ENCODE measurements at regions not wholly inside any gene's neighbourhood (a gene's known extent, or its start where the extent isn't known, plus 50 kb on each side); places are given as distances from the start of the nearest gene placed in this dataset.

- no peak for TF ChIP-seq EP300 (IDR thresholded peaks at IDR 0.05)
- TF ChIP-seq, protein P1, sequence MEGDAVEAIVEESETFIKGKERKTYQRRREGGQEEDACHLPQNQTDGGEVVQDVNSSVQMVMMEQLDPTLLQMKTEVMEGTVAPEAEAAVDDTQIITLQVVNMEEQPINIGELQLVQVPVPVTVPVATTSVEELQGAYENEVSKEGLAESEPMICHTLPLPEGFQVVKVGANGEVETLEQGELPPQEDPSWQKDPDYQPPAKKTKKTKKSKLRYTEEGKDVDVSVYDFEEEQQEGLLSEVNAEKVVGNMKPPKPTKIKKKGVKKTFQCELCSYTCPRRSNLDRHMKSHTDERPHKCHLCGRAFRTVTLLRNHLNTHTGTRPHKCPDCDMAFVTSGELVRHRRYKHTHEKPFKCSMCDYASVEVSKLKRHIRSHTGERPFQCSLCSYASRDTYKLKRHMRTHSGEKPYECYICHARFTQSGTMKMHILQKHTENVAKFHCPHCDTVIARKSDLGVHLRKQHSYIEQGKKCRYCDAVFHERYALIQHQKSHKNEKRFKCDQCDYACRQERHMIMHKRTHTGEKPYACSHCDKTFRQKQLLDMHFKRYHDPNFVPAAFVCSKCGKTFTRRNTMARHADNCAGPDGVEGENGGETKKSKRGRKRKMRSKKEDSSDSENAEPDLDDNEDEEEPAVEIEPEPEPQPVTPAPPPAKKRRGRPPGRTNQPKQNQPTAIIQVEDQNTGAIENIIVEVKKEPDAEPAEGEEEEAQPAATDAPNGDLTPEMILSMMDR (IDR thresholded peaks at IDR 0.05), result no peak
Observed at GRCh38 chr2:53217250-53217649, 550.4 kb upstream of the CHAC2 start.
